ENCODE measurements at regions not wholly inside any gene's neighbourhood (a gene's known extent, or its start where the extent isn't known, plus 50 kb on each side); places are given as distances from the start of the nearest gene placed in this dataset.

- POLR2A ChIA-PET = no interaction called here
- Histone ChIP-seq H3K27me3 (ENCODE audit: control insufficient read depth, insufficient read depth, low read length) (no peaks in the 10 kb centered on the region), H3K9me3 (ENCODE audit: control insufficient read depth, insufficient read depth, low read depth, low read length) (no peaks in the 10 kb centered on the region), H3K27ac (ENCODE audit: low read length) (no peak overlapping the region), H3K36me3 (ENCODE audit: control insufficient read depth, insufficient read depth, low read length) (no peaks in the 10 kb centered on the region), H3K4me1 (ENCODE audit: control insufficient read depth, insufficient read depth, low read length) (no peaks in the 10 kb centered on the region), H3K4me3 (ENCODE audit: low read depth in 2 of 2, low read length in 2 of 2) (no peak overlapping the region)
- in situ Hi-C loops (cut with HindIII; ENCODE audit: low pct_unique_long_range_greater_than_20kb, low sequenced_read_pairs) = no loop called here
- CTCF ChIA-PET = no interaction called here
- ATAC-seq (no peak), DNase-seq (ENCODE audit: low read depth, low spot score) (no peak)
- TF ChIP-seq CTCF (IDR thresholded peaks at IDR 0.05) (no peak), TCF7L2 (IDR thresholded peaks at IDR 0.05; ENCODE audit: low read depth, low read length) (no peak), SIN3A (IDR thresholded peaks at IDR 0.05; ENCODE audit: borderline replicate concordance, insufficient read depth, low read depth, low read length) (no peak), POLR2AphosphoS5 (IDR thresholded peaks at IDR 0.05; ENCODE audit: low read depth, low read length) (no peak), REST (IDR thresholded peaks at IDR 0.05; ENCODE audit: insufficient read depth in 1 of 2, low read depth in 2 of 2, low read length in 1 of 2) (no peak)
- intact Hi-C loops (cut with micrococcal nuclease; ENCODE audit: unreplicated experiment) = no loop called here
- no TSS peak for BruUV-seq (replicated peaks)
Observed at GRCh38 chr15:81443040-81443820, 69.2 kb upstream of the TMC3 start.

- CTCF ChIA-PET = no interaction called here
- no peak for TF ChIP-seq TCF7L2 (IDR thresholded peaks at IDR 0.05; ENCODE audit: low read depth, low read length)
- TF ChIP-seq POLR2AphosphoS5 (IDR thresholded peaks at IDR 0.05; ENCODE audit: low read depth, low read length) = no peak
- no peak for TF ChIP-seq SIN3A (IDR thresholded peaks at IDR 0.05; ENCODE audit: borderline replicate concordance, insufficient read depth, low read depth, low read length)
- TF ChIP-seq CTCF (IDR thresholded peaks at IDR 0.05) = no peak
- TF ChIP-seq REST (IDR thresholded peaks at IDR 0.05; ENCODE audit: insufficient read depth in 1 of 2, low read depth in 2 of 2, low read length in 1 of 2) = no peak
- Histone ChIP-seq H3K36me3 (ENCODE audit: control insufficient read depth, insufficient read depth, low read length) (no peaks in the 10 kb centered on the region), H3K27me3 (ENCODE audit: control insufficient read depth, insufficient read depth, low read length) (0 out of 2 replicates have a peak, but pooled peaks cover 2% of the 10 kb centered on the region), H3K4me1 (ENCODE audit: control insufficient read depth, insufficient read depth, low read length) (no peaks in the 10 kb centered on the region), H3K9me3 (ENCODE audit: control insufficient read depth, insufficient read depth, low read depth, low read length) (no peaks in the 10 kb centered on the region), H3K27ac (ENCODE audit: low read length) (no peak overlapping the region), H3K4me3 (ENCODE audit: low read depth in 2 of 2, low read length in 2 of 2) (no peak overlapping the region)
- intact Hi-C loops (cut with micrococcal nuclease; ENCODE audit: unreplicated experiment) (no loop called here), in situ Hi-C loops (cut with HindIII; ENCODE audit: low pct_unique_long_range_greater_than_20kb, low sequenced_read_pairs) (no loop called here)
- DNase-seq (ENCODE audit: low read depth, low spot score) = no peak
- ATAC-seq = no peak
- BruUV-seq (replicated peaks) = no TSS peak
- POLR2A ChIA-PET = no interaction called here
Observed at GRCh38 chr15:81442454-81442853, 68.4 kb upstream of the TMC3 start.
